Astrocyte (in vitro differentiated cells and primary cell): ENCODE measurements at regions not wholly inside any gene's neighbourhood (a gene's known extent, or its start where the extent isn't known, plus 50 kb on each side); places are given as distances from the start of the nearest gene placed in this dataset.

ENCODE experiments used
- CTCF ChIP-seq: IDR thresholded peaks from 2 replicates; pipeline ENCODE4 v1.5.1; 2011; ENCODE audit warnings: low read depth, mild to moderate bottlenecking, inconsistent platforms, low read length, moderate library complexity; ENCODE audit not compliant: insufficient read depth
- EZH2 ChIP-seq: IDR thresholded peaks from 2 replicates; pipeline ENCODE4 v1.6.1; 2012; ENCODE audit warnings: mild to moderate bottlenecking, low read length, inconsistent platforms; ENCODE audit not compliant: insufficient read depth

- TF ChIP-seq CTCF = no peak
- TF ChIP-seq EZH2 = no peak
These were observed 1709.1 kb upstream of the LRRTM1 start for GRCh38 chr2:82013641-82014040.
